ENCODE measurements at regions not wholly inside any gene's neighbourhood (a gene's known extent, or its start where the extent isn't known, plus 50 kb on each side); places are given as distances from the start of the nearest gene placed in this dataset.

DNA sequence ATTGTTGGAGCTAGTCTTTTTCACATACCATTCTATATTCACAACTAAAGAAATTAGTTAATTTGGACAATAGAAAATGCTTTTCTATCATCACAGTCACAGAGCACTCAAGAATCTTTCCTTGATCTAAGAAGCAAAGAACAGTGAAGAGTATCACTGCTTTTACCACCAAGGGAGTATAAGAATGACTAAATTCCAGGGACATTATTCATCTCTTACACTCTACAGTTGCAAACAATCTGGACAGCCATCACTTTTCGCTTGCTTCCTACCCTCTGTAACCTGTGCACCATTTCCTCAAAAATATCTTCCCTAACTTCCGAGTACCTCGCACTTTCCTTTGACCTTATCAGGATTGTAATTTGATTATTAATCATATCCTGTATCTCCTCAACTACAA, 359.5 kb upstream of the TMCO5A start:
- H2BK120ac ChIP-seq (ENCODE audit: low read depth, low read length, poor library complexity, severe bottlenecking), result no peak overlapping the region

More for the DNA sequence above, 359.5 kb upstream of the TMCO5A start:
- H3K4me1 ChIP-seq (ENCODE audit: insufficient read depth, low read length), result no peaks in the 10 kb centered on the region
- no peak overlapping the region for H2BK15ac ChIP-seq (ENCODE audit: low read depth, low read length)
- no peak overlapping the region for H3K18ac ChIP-seq (ENCODE audit: insufficient read length, low read depth, low read length)
- H4K20me1 ChIP-seq (ENCODE audit: control insufficient read depth, insufficient read depth, insufficient read length), result no peaks in the 10 kb centered on the region
- H4K5ac ChIP-seq (ENCODE audit: insufficient read length, low read depth, low read length), result no peak overlapping the region
- no peak overlapping the region for H3K56ac ChIP-seq (ENCODE audit: insufficient read length, low read depth, low read length)
- no peaks in the 10 kb centered on the region for H3K79me2 ChIP-seq (ENCODE audit: insufficient read depth, low read length)
- H3K27ac Mint-ChIP-seq, result no peak overlapping the region
- no peak overlapping the region for H4K8ac ChIP-seq (replicated peaks; ENCODE audit: insufficient read length, low read depth, low read length)
- H4K91ac ChIP-seq (ENCODE audit: insufficient read length, low read depth, low read length), result no peak overlapping the region
- no peaks in the 10 kb centered on the region for H3K79me1 ChIP-seq (ENCODE audit: insufficient read depth, low read depth, low read length, poor library complexity, severe bottlenecking)
- H2AK5ac ChIP-seq (ENCODE audit: insufficient read length, low read length), result no peak overlapping the region
- H3K9me3 ChIP-seq (ENCODE audit: control insufficient read depth, low read depth, low read length), result no peaks in the 10 kb centered on the region
- TF ChIP-seq, protein P1, sequence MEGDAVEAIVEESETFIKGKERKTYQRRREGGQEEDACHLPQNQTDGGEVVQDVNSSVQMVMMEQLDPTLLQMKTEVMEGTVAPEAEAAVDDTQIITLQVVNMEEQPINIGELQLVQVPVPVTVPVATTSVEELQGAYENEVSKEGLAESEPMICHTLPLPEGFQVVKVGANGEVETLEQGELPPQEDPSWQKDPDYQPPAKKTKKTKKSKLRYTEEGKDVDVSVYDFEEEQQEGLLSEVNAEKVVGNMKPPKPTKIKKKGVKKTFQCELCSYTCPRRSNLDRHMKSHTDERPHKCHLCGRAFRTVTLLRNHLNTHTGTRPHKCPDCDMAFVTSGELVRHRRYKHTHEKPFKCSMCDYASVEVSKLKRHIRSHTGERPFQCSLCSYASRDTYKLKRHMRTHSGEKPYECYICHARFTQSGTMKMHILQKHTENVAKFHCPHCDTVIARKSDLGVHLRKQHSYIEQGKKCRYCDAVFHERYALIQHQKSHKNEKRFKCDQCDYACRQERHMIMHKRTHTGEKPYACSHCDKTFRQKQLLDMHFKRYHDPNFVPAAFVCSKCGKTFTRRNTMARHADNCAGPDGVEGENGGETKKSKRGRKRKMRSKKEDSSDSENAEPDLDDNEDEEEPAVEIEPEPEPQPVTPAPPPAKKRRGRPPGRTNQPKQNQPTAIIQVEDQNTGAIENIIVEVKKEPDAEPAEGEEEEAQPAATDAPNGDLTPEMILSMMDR (conservative IDR thresholded peaks at IDR 0.05), result no peak
- H3K4ac ChIP-seq (ENCODE audit: low read depth, low read length), result no peak overlapping the region
- no peaks in the 10 kb centered on the region for H3K27me3 Mint-ChIP-seq (ENCODE audit: low read depth)
- no peaks in the 10 kb centered on the region; a peak in 1 of 5 replicates for H3K9me3 Mint-ChIP-seq
- H3K23ac ChIP-seq (ENCODE audit: insufficient read length, low read depth, low read length), result no peak overlapping the region
- H3K4me1 Mint-ChIP-seq, result no peaks in the 10 kb centered on the region
- H3K9ac ChIP-seq (ENCODE audit: extremely low read depth, insufficient read length, low read length), result no peak overlapping the region
- H2AFZ ChIP-seq (ENCODE audit: low read length), result no peak overlapping the region
- no peaks in the 10 kb centered on the region for H3K23me2 ChIP-seq (ENCODE audit: insufficient read length, low read depth, low read length, poor library complexity, severe bottlenecking)
- no peak overlapping the region for H3K4me3 Mint-ChIP-seq
- WGBS (ENCODE audit: extremely low coverage, insufficient read length, low lambda C conversion rate), result no CpG with 5 or more reads among the region's 3 CpGs
- no peak for DNase-seq
- no peak overlapping the region for H3K14ac ChIP-seq (ENCODE audit: insufficient read depth, low read length)
- H2BK12ac ChIP-seq (ENCODE audit: insufficient read length, low read depth, low read length), result no peak overlapping the region
- H2BK20ac ChIP-seq (ENCODE audit: low read depth, low read length, poor library complexity, severe bottlenecking), result no peak overlapping the region
- H3K27me3 ChIP-seq (ENCODE audit: insufficient read depth, low read length), result no peaks in the 10 kb centered on the region
- H3K36me3 Mint-ChIP-seq (ENCODE audit: insufficient read depth in 1 of 3, low read depth in 3 of 3), result no peaks in the 10 kb centered on the region
- H3K27ac ChIP-seq (ENCODE audit: insufficient read length, low read depth, low read length), result no peak overlapping the region
- H2BK5ac ChIP-seq (ENCODE audit: insufficient read length, low read length), result no peak overlapping the region
- H3K4me2 ChIP-seq (ENCODE audit: insufficient read depth, insufficient read length, low read length), result no peak overlapping the region
- no peak overlapping the region for H3T11ph ChIP-seq (ENCODE audit: low read length)
